ENCODE measurements at regions not wholly inside any gene's neighbourhood (a gene's known extent, or its start where the extent isn't known, plus 50 kb on each side); places are given as distances from the start of the nearest gene placed in this dataset.

DNA sequence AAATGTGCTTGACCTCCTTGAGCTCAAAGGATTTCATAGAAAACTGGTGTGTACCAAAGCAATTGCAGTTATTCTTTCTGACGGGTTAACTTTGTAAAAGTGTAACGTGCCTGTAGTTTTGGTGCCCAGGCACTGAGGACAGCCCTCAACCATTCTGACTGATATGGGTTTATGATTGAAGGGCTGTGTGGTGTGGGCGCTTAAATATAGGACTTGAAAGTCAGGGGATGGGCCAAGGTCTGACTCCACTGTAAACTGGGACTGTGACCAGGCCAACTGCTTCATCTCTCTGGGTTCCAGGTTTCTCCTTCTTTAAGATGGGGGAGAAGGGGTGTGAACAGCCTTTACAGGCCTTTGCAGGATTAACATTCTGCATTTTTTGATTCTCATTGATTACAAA lies 191.1 kb upstream of the ARHGAP20 start:
- TF ChIP-seq, protein P1, sequence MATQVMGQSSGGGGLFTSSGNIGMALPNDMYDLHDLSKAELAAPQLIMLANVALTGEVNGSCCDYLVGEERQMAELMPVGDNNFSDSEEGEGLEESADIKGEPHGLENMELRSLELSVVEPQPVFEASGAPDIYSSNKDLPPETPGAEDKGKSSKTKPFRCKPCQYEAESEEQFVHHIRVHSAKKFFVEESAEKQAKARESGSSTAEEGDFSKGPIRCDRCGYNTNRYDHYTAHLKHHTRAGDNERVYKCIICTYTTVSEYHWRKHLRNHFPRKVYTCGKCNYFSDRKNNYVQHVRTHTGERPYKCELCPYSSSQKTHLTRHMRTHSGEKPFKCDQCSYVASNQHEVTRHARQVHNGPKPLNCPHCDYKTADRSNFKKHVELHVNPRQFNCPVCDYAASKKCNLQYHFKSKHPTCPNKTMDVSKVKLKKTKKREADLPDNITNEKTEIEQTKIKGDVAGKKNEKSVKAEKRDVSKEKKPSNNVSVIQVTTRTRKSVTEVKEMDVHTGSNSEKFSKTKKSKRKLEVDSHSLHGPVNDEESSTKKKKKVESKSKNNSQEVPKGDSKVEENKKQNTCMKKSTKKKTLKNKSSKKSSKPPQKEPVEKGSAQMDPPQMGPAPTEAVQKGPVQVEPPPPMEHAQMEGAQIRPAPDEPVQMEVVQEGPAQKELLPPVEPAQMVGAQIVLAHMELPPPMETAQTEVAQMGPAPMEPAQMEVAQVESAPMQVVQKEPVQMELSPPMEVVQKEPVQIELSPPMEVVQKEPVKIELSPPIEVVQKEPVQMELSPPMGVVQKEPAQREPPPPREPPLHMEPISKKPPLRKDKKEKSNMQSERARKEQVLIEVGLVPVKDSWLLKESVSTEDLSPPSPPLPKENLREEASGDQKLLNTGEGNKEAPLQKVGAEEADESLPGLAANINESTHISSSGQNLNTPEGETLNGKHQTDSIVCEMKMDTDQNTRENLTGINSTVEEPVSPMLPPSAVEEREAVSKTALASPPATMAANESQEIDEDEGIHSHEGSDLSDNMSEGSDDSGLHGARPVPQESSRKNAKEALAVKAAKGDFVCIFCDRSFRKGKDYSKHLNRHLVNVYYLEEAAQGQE (IDR thresholded peaks at IDR 0.05): no peak
- TF ChIP-seq, protein P2, sequence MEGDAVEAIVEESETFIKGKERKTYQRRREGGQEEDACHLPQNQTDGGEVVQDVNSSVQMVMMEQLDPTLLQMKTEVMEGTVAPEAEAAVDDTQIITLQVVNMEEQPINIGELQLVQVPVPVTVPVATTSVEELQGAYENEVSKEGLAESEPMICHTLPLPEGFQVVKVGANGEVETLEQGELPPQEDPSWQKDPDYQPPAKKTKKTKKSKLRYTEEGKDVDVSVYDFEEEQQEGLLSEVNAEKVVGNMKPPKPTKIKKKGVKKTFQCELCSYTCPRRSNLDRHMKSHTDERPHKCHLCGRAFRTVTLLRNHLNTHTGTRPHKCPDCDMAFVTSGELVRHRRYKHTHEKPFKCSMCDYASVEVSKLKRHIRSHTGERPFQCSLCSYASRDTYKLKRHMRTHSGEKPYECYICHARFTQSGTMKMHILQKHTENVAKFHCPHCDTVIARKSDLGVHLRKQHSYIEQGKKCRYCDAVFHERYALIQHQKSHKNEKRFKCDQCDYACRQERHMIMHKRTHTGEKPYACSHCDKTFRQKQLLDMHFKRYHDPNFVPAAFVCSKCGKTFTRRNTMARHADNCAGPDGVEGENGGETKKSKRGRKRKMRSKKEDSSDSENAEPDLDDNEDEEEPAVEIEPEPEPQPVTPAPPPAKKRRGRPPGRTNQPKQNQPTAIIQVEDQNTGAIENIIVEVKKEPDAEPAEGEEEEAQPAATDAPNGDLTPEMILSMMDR (IDR thresholded peaks at IDR 0.05; ENCODE audit: low read depth, low read length, missing input control): no peak
- no peak for TF ChIP-seq TAF1 (conservative IDR thresholded peaks at IDR 0.05)
- TF ChIP-seq SP1 (IDR thresholded peaks at IDR 0.05): no peak
